ENCODE measurements at regions not wholly inside any gene's neighbourhood (a gene's known extent, or its start where the extent isn't known, plus 50 kb on each side); places are given as distances from the start of the nearest gene placed in this dataset.

DNA sequence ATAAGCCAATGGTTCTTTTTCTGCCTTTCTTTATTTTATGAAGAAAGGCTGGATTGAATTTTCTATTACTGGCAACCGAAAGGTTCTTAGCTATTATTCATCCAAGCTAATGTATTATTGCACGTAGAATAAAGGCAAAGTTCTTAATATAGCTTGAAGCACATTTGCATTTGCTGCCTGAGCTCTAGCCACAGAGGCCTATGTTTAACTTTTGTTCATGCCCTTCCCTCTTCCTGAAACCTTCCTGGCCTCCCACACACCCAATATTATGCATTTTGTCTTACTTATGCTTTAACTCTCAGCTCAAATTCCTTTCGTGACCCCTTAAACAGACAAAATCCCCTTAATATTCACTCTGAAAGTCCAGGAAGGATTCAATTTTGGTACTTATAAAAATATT lies 71.0 kb upstream of the ZNF280D start:
- Histone ChIP-seq H4K20me1 (ENCODE audit: insufficient read depth, low read length) (no peaks in the 10 kb centered on the region), H3K4me1 (ENCODE audit: insufficient read depth, low read length) (no peaks in the 10 kb centered on the region), H3K79me2 (ENCODE audit: insufficient read depth, low read length) (no peaks in the 10 kb centered on the region), H3K36me3 (replicated peaks in 1 of 2; ENCODE audit: control insufficient read depth in 1 of 2, insufficient read depth in 2 of 2, low read length in 2 of 2) (no peaks in the 10 kb centered on the region), H3K4me3 (replicated peaks in 1 of 3; ENCODE audit: insufficient read depth in 1 of 3, low read depth in 2 of 3, low read length in 3 of 3) (no peak overlapping the region), H3K4me2 (ENCODE audit: low read depth, low read length) (no peak overlapping the region), H3K9me3 (ENCODE audit: low read length) (peaks cover 9% of the 10 kb centered on the region; the same call in 1 of the 2 replicates), H3K9ac (ENCODE audit: insufficient read depth, low read depth, low read length) (no peak overlapping the region), H2AFZ (ENCODE audit: low read length) (no peak overlapping the region), H3K27me3 (ENCODE audit: control insufficient read depth in 1 of 2, insufficient read depth in 2 of 2, low read length in 2 of 2) (no peaks in the 10 kb centered on the region), H3K27ac (ENCODE audit: extremely low read length, insufficient read depth, low read length) (no peak overlapping the region)
- FAIRE-seq (no peak), ATAC-seq (no peak), DNase-seq (ENCODE audit: low spot score) (no peak)
- WGBS (ENCODE audit: low lambda C conversion rate), result 33% methylated on average over 3 of the region's 3 CpGs
- CTCF ChIA-PET (ENCODE audit: low intra/inter-chr PET ratio, low total read pairs), result no interaction called here
- POLR2A ChIA-PET, result no interaction called here
- BruUV-seq (replicated peaks), result no TSS peak
- in situ Hi-C loops (cut with HindIII; ENCODE audit: extremely low pct_ligation_motif_present, low pct_unique_long_range_greater_than_20kb), result loop anchor here (25.0 kb wide), 1 partner anchor 733 kb away; no protein-coding TSS in a partner anchor
- intact Hi-C loops (cut with micrococcal nuclease; ENCODE audit: unreplicated experiment), result no loop called here
- TF ChIP-seq SMARCE1 (IDR thresholded peaks at IDR 0.05; ENCODE audit: borderline replicate concordance) (no peak), KDM4B (CRISPR knock-in tag; IDR thresholded peaks at IDR 0.05) (no peak), PAF1 (CRISPR knock-in tag; IDR thresholded peaks at IDR 0.05) (no peak), ZNF367 (CRISPR knock-in tag; IDR thresholded peaks at IDR 0.05; ENCODE audit: borderline replicate concordance) (no peak), ZNF550 (CRISPR knock-in tag; IDR thresholded peaks at IDR 0.05; ENCODE audit: borderline replicate concordance) (no peak), NRL (CRISPR knock-in tag; IDR thresholded peaks at IDR 0.05; ENCODE audit: borderline replicate concordance) (no peak), ZNF501 (CRISPR knock-in tag; IDR thresholded peaks at IDR 0.05) (no peak), ZNF766 (CRISPR knock-in tag; IDR thresholded peaks at IDR 0.05; ENCODE audit: borderline replicate concordance) (no peak)
- TF ChIP-seq, protein P1, sequence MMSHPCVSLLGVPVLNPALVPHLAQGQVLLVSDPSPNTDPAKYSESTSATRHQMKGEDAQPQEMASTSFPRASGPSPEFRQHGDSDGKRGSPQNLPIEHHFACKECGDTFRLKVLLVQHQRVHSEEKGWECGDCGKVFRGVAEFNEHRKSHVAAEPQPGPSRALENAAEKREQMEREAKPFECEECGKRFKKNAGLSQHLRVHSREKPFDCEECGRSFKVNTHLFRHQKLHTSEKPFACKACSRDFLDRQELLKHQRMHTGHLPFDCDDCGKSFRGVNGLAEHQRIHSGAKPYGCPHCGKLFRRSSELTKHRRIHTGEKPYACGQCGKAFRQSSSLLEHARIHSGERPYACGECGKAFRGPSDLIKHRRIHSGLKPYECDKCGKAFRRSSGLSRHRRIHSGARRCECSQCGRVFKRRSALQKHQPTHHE (CRISPR knock-in tag; IDR thresholded peaks at IDR 0.05; ENCODE audit: borderline replicate concordance), result no peak

GRCh38 chr15:56802161-56802560 lies 68.9 kb upstream of the ZNF280D start:
- no TSS peak for BruUV-seq (replicated peaks)
- TF ChIP-seq ISX (CRISPR knock-in tag; conservative IDR thresholded peaks at IDR 0.05), result no peak
- no peak for TF ChIP-seq HMGA1 (CRISPR knock-in tag; conservative IDR thresholded peaks at IDR 0.05)
- no peak for TF ChIP-seq MEIS2 (CRISPR knock-in tag; IDR thresholded peaks at IDR 0.05)
- no peak for TF ChIP-seq ZFP41 (CRISPR knock-in tag; IDR thresholded peaks at IDR 0.05; ENCODE audit: borderline replicate concordance)
- no peak for TF ChIP-seq DNMT1 (CRISPR knock-in tag; IDR thresholded peaks at IDR 0.05)

More at GRCh38 chr15:56802161-56802560, 68.9 kb upstream of the ZNF280D start:
- no peak for ATAC-seq
- Histone ChIP-seq H3K4me3 (replicated peaks in 1 of 3; ENCODE audit: insufficient read depth in 1 of 3, low read depth in 2 of 3, low read length in 3 of 3) (no peak overlapping the region), H3K9me3 (ENCODE audit: low read length) (no peaks in the 10 kb centered on the region), H2AFZ (ENCODE audit: low read length) (no peak overlapping the region), H3K4me1 (ENCODE audit: insufficient read depth, low read length) (no peaks in the 10 kb centered on the region), H3K9ac (ENCODE audit: insufficient read depth, low read depth, low read length) (no peak overlapping the region), H3K4me2 (ENCODE audit: low read depth, low read length) (no peak overlapping the region), H3K36me3 (replicated peaks in 1 of 2; ENCODE audit: control insufficient read depth in 1 of 2, insufficient read depth in 2 of 2, low read length in 2 of 2) (no peaks in the 10 kb centered on the region), H3K27ac (ENCODE audit: extremely low read length, insufficient read depth, low read length) (no peak overlapping the region), H3K27me3 (ENCODE audit: control insufficient read depth in 1 of 2, insufficient read depth in 2 of 2, low read length in 2 of 2) (no peaks in the 10 kb centered on the region), H4K20me1 (ENCODE audit: insufficient read depth, low read length) (no peaks in the 10 kb centered on the region), H3K79me2 (ENCODE audit: insufficient read depth, low read length) (no peaks in the 10 kb centered on the region)
- ChIA-PET CTCF (ENCODE audit: low intra/inter-chr PET ratio, low total read pairs) (no interaction called here), POLR2A (no interaction called here)
- intact Hi-C loops (cut with micrococcal nuclease; ENCODE audit: unreplicated experiment) (no loop called here), in situ Hi-C loops (cut with HindIII; ENCODE audit: extremely low pct_ligation_motif_present, low pct_unique_long_range_greater_than_20kb) (loop anchor here (25.0 kb wide), 1 partner anchor 735 kb away; no protein-coding TSS in a partner anchor)
- WGBS (ENCODE audit: low lambda C conversion rate), result 8% methylated on average over 1 of the region's 1 CpG
- no peak for DNase-seq (ENCODE audit: low spot score)
- no peak for FAIRE-seq
